ENCODE measurements at regions not wholly inside any gene's neighbourhood (a gene's known extent, or its start where the extent isn't known, plus 50 kb on each side); places are given as distances from the start of the nearest gene placed in this dataset.

DNA sequence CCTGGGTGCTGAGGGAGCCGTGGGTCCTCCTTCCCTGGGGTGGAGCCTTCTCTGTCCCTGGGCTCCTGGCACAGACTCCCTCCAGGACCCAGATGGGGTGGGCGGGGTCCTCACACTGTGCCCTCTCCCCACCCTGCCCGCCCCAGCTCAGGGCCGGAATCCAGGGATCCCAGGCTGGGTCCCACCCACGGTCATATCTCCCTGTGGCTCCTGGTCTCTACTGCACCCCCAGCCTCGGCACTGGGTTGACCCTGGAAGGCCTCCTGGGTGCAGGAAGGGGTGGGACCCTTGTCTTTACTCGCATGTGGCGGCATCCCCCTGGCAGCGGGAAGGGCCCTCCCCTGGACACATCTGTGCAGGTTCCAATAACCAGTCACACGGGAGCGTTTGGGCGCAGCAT, 75.8 kb upstream of the EIF5 start:
- TF ChIP-seq ZNF114 (CRISPR knock-in tag; IDR thresholded peaks at IDR 0.05) (no peak), CREB1 (CRISPR knock-in tag; IDR thresholded peaks at IDR 0.05; ENCODE audit: low read depth) (no peak)
- TF ChIP-seq, protein P1, sequence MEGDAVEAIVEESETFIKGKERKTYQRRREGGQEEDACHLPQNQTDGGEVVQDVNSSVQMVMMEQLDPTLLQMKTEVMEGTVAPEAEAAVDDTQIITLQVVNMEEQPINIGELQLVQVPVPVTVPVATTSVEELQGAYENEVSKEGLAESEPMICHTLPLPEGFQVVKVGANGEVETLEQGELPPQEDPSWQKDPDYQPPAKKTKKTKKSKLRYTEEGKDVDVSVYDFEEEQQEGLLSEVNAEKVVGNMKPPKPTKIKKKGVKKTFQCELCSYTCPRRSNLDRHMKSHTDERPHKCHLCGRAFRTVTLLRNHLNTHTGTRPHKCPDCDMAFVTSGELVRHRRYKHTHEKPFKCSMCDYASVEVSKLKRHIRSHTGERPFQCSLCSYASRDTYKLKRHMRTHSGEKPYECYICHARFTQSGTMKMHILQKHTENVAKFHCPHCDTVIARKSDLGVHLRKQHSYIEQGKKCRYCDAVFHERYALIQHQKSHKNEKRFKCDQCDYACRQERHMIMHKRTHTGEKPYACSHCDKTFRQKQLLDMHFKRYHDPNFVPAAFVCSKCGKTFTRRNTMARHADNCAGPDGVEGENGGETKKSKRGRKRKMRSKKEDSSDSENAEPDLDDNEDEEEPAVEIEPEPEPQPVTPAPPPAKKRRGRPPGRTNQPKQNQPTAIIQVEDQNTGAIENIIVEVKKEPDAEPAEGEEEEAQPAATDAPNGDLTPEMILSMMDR (conservative IDR thresholded peaks at IDR 0.05; ENCODE audit: low read depth in 2 of 2) = no peak

Data from GM23338 (cell line).